K562 (cell line): ENCODE measurements at regions not wholly inside any gene's neighbourhood (a gene's known extent, or its start where the extent isn't known, plus 50 kb on each side); places are given as distances from the start of the nearest gene placed in this dataset.

ENCODE experiments used
- ATAC-seq: fragments of 200-7000 bp; cut with Tn5 transposase; 3 replicates; pipeline ENCODE4 v1.9.1; 2020; ENCODE audit warnings: moderate library complexity
- BruUV-seq: library from RNA; stranded (reverse); fragments of 400-500 nt; replicated peaks from 2 replicates; lab custom pipeline; 2021; lab: Mats Ljungman, UMichigan
- CTCF ChIA-PET: fragments of 300-600 bp; formaldehyde crosslinking; extraction: SDS; loops from one replicate; lab custom pipeline; 2021; ENCODE audit warnings: low intra/inter-chr PET ratio; lab: Yijun Ruan, JAX
- POLR2A ChIA-PET: fragments of 300-600, 350-650 bp; sonication (Branson Sonifier 250); formaldehyde crosslinking; extraction: SDS; loops from one replicate; lab custom pipeline; 2021; ENCODE audit warnings: antibody characterized with exemption, inconsistent platforms; lab: Yijun Ruan, JAX
- DNase-seq, 4 experiments: peaks; one replicate each; pipeline versions ENCODE4 v3.0.0 to v3.0.0-alpha.2; 2011 to 2018; ENCODE audit warnings: low spot score in 3 of 4, mixed read lengths in 3 of 4; ENCODE audit errors: extremely low read depth in 1 of 4
- FAIRE-seq: peaks from 2 replicates; lab custom pipeline; 2011; peaks lifted over from hg19 to GRCh38; lab: Jason Lieb, UNC
- H2AFZ ChIP-seq: 2 replicates; pipeline ENCODE4 v1.6.0; 2011; ENCODE audit warnings: low read depth, low read length, control low read depth, inconsistent platforms
- H3K27ac ChIP-seq: fragments of 200-600 bp; 3 replicates; pipeline ENCODE4 v1.8.0; 2011; ENCODE audit warnings: low read depth, mild to moderate bottlenecking, control low read depth, inconsistent platforms, low read length, moderate library complexity, mixed read lengths; ENCODE audit errors: extremely low read depth
- H3K27me3 ChIP-seq, 2 experiments: fragments of 300-600 bp in 1 of 2; 2 replicates in 1 of 2; 3 replicates in 1 of 2; pipeline versions ENCODE4 v1.6.0 to v1.8.0; 2011; ENCODE audit warnings: inconsistent platforms in 2 of 2, low read length in 2 of 2, mild to moderate bottlenecking in 1 of 2, mixed read lengths in 1 of 2, moderate library complexity in 1 of 2; ENCODE audit not compliant: control insufficient read depth in 2 of 2, insufficient read depth in 2 of 2
- H3K36me3 ChIP-seq: fragments of 300-600 bp; 3 replicates; pipeline ENCODE4 v1.8.0; 2011; ENCODE audit warnings: mild to moderate bottlenecking, low read length, inconsistent platforms; ENCODE audit not compliant: control insufficient read depth, insufficient read depth
- H3K4me1 ChIP-seq, 2 experiments: fragments of 200-600 bp in 1 of 2; replicated peaks in 1 of 2; 2 replicates in 1 of 2; 3 replicates in 1 of 2; pipeline versions ENCODE4 v1.5.1 to v1.8.0; 2011; ENCODE audit warnings: inconsistent platforms in 2 of 2, low read length in 2 of 2, mild to moderate bottlenecking in 1 of 2, mixed read lengths in 1 of 2, moderate library complexity in 1 of 2; ENCODE audit not compliant: control insufficient read depth in 2 of 2, insufficient read depth in 2 of 2
- H3K4me2 ChIP-seq: 2 replicates; pipeline ENCODE4 v1.6.1; 2011; ENCODE audit warnings: low read length, control low read depth, inconsistent platforms, mixed read lengths; ENCODE audit not compliant: insufficient read depth
- H3K4me3 ChIP-seq: fragments of 200-600 bp; sonication (generic), shearing (Covaris generic); 2 replicates; pipeline ENCODE4 v1.5.1; 2016; ENCODE audit warnings: control low read depth, inconsistent platforms
- H3K79me2 ChIP-seq: fragments of 200-600 bp; 3 replicates; pipeline ENCODE4 v1.8.0; 2011; ENCODE audit warnings: low read length, inconsistent platforms; ENCODE audit not compliant: control insufficient read depth, insufficient read depth
- H3K9ac ChIP-seq, 2 experiments: 2 replicates each; pipeline versions ENCODE4 v1.6.0 to v1.6.1; 2011; ENCODE audit warnings: low read depth in 2 of 2, low read length in 2 of 2, control low read depth in 1 of 2, inconsistent platforms in 1 of 2, mild to moderate bottlenecking in 1 of 2, mixed read lengths in 1 of 2; ENCODE audit not compliant: insufficient read depth in 1 of 2
- H3K9me1 ChIP-seq: one replicate; pipeline ENCODE4 v1.6.0; 2011; ENCODE audit warnings: inconsistent platforms, mild to moderate bottlenecking, low read length, moderate library complexity; ENCODE audit not compliant: control insufficient read depth, insufficient read depth
- H3K9me3 ChIP-seq: replicated peaks from 2 replicates; pipeline ENCODE4 v1.5.1; 2011; ENCODE audit warnings: low read depth, low read length, inconsistent platforms; ENCODE audit not compliant: control insufficient read depth, insufficient read depth
- H4K20me1 ChIP-seq: replicated peaks from 2 replicates; pipeline ENCODE4 v1.6.1; 2011; ENCODE audit warnings: low read length, inconsistent platforms, mixed read lengths; ENCODE audit not compliant: control insufficient read depth, insufficient read depth
- BMI1 ChIP-seq: fragments of 150-350 bp; IDR thresholded peaks from 2 replicates; pipeline ENCODE4 v1.6.1; 2014; ENCODE audit warnings: low read length
- KAT7 ChIP-seq: sonication (generic); formaldehyde crosslinking; IDR thresholded peaks from 2 replicates; pipeline ENCODE4 v1.8.0; 2022; ENCODE audit warnings: missing genetic modification reagents, mild to moderate bottlenecking, borderline replicate concordance
- TAF15 ChIP-seq: fragments of 200-400 bp; formaldehyde crosslinking; IDR thresholded peaks from 2 replicates; pipeline ENCODE4 v1.6.1; 2017; ENCODE audit warnings: mild to moderate bottlenecking, low read depth, low read length, moderate library complexity
- TEAD2 ChIP-seq: fragments of 450-650 bp; IDR thresholded peaks from 2 replicates; pipeline ENCODE4 v1.6.1; 2016; ENCODE audit warnings: missing genetic modification characterization, control low read depth, missing compliant biosample characterization
- ZBTB1 ChIP-seq: sonication (generic); formaldehyde crosslinking; IDR thresholded peaks from 2 replicates; pipeline ENCODE4 v1.8.1; 2023; ENCODE audit warnings: missing genetic modification reagents, low read depth, mild to moderate bottlenecking, borderline replicate concordance
- WGBS: fragments of 100-300 bp; shearing (Covaris generic); methylation state at CpG from one replicate; pipeline ENCODE4 v1.1.6; 2016; ENCODE audit warnings: low coverage, mixed read lengths; ENCODE audit not compliant: insufficient coverage; ENCODE audit errors: missing lambda C conversion rate; 5-methylcytosine and 5-hydroxymethylcytosine counted together
- in situ Hi-C: fragments of 300-500 bp; cut with MboI; formaldehyde crosslinking; loops from 4 replicates; pipeline ENCODE4 v1.15.0; 2018; ENCODE audit warnings: inconsistent platforms, mixed read lengths
- intact Hi-C: fragments of 100-400 bp; cut with micrococcal nuclease; formaldehyde crosslinking; loops from 2 replicates; pipeline ENCODE4 v1.14.2; 2022
- TF ChIP-seq, protein P1 (sequence below): fragments of 450-650 bp; formaldehyde crosslinking; IDR thresholded peaks from 2 replicates; pipeline ENCODE4 v1.4.0; 2020; ENCODE audit warnings: mild to moderate bottlenecking, moderate library complexity

DNA sequence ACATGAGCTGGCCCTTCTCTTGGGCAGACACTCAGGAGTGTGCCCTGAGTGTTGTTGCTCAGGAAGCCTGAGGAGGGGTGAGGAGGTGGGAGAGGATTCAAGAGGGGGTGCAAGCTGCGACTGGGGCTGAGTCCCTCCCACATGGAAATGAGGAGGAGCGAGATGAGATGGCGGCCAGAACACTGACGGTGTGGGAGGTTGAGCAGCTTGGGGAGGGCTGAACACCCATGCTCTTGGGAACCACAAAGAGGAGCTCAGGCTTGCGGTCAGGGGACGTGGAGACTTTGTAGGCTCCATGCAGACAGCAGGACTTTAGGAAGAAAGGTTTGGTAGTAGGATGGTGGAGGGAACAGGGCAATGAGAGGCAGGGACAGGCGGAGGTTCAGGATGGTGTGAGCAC, 163.2 kb upstream of the SHH start (continued):
- TF ChIP-seq, protein P1, sequence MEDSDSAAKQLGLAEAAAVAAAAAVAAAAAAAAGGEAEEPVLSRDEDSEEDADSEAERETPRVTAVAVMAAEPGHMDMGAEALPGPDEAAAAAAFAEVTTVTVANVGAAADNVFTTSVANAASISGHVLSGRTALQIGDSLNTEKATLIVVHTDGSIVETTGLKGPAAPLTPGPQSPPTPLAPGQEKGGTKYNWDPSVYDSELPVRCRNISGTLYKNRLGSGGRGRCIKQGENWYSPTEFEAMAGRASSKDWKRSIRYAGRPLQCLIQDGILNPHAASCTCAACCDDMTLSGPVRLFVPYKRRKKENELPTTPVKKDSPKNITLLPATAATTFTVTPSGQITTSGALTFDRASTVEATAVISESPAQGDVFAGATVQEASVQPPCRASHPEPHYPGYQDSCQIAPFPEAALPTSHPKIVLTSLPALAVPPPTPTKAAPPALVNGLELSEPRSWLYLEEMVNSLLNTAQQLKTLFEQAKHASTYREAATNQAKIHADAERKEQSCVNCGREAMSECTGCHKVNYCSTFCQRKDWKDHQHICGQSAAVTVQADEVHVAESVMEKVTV, result no peak
- no peak for TF ChIP-seq BMI1
- no peak for TF ChIP-seq TEAD2 (tag)

GRCh38 chr7:155974186-155974897, 162.1 kb upstream of the SHH start:
- no peak overlapping the region for H3K4me2 ChIP-seq
- H3K36me3 ChIP-seq, result no peaks in the 10 kb centered on the region
- no peak overlapping the region for H2AFZ ChIP-seq
- H3K4me1 ChIP-seq, result peaks cover 0 to 2% of the 10 kb centered on the region in 2 experiments; a peak in 1 of 5 replicates
- TF ChIP-seq KAT7 (CRISPR knock-in tag) (no peak), ZBTB1 (no peak), TAF15 (no peak)
- no peaks in the 10 kb centered on the region for H3K79me2 ChIP-seq
- CTCF ChIA-PET, result no interaction called here
- FAIRE-seq, result no peak
- no peak for ATAC-seq
- BruUV-seq, result no TSS peak
- no peak overlapping the region for H3K9ac ChIP-seq
- no peaks in the 10 kb centered on the region for H4K20me1 ChIP-seq
- peaks cover 35 to 54% of the 10 kb centered on the region in 2 experiments for H3K27me3 ChIP-seq
- no peak for DNase-seq
- POLR2A ChIA-PET, result no interaction called here
- no peaks in the 10 kb centered on the region for H3K9me1 ChIP-seq
- in situ Hi-C loops, result no loop called here
- H3K27ac ChIP-seq, result no peak overlapping the region
- WGBS, result 2% methylated on average over 11 of the region's 11 CpGs
- intact Hi-C loops, result no loop called here
- no peak overlapping the region for H3K4me3 ChIP-seq
- H3K9me3 ChIP-seq, result no peaks in the 10 kb centered on the region
